Dermis microvascular lymphatic vessel endothelial cell (primary cell): ENCODE measurements at regions not wholly inside any gene's neighbourhood (a gene's known extent, or its start where the extent isn't known, plus 50 kb on each side); places are given as distances from the start of the nearest gene placed in this dataset.
"Not testable (repeated sequence)": the region's sequence is repeated elsewhere in the genome, so short reads cannot be mapped to it uniquely, and the experiment has no call there.

ENCODE experiments used
- DNase-seq, 2 donors: peaks; one replicate each; pipeline versions ENCODE4 v3.0.0 to v3.0.0-alpha.2; 2010; ENCODE audit warnings: low read depth in 2 of 2

GRCh38 chr11:97854357-97854756 lies 1166.4 kb upstream of the CNTN5 start:
- DNase-seq = no peak

- no peak for DNase-seq
Observed at GRCh38 chr11:97854877-97855276, 1165.9 kb upstream of the CNTN5 start.

- DNase-seq = no peak
Observed at GRCh38 chr11:97856666-97857065, 1164.1 kb upstream of the CNTN5 start.

GRCh38 chr11:97860237-97860636 lies 1160.5 kb upstream of the CNTN5 start:
- no peak for DNase-seq

- no peak for DNase-seq
Observed at GRCh38 chr11:97862021-97862420, 1158.7 kb upstream of the CNTN5 start.

GRCh38 chr11:97865424-97866012 lies 1155.2 kb upstream of the CNTN5 start:
- DNase-seq = no peak

GRCh38 chr11:97871816-97872215 lies 1148.9 kb upstream of the CNTN5 start:
- DNase-seq = no peak

- no peak for DNase-seq
Observed at GRCh38 chr11:97880209-97880608, 1140.5 kb upstream of the CNTN5 start.

GRCh38 chr11:97883086-97883485 lies 1137.7 kb upstream of the CNTN5 start:
- peak in 1 of 2 donors; percentile 76 for DNase-seq

- no peak for DNase-seq
Observed at GRCh38 chr11:97888641-97889040, 1132.1 kb upstream of the CNTN5 start.

- DNase-seq = no peak
Observed at GRCh38 chr11:97890466-97890865, 1130.3 kb upstream of the CNTN5 start.

- no peak for DNase-seq
Observed at GRCh38 chr11:97893612-97894011, 1127.1 kb upstream of the CNTN5 start.

GRCh38 chr11:97894978-97895377 lies 1125.8 kb upstream of the CNTN5 start:
- DNase-seq = no peak

GRCh38 chr11:97895572-97895971 lies 1125.2 kb upstream of the CNTN5 start:
- DNase-seq = no peak

- no peak for DNase-seq
Observed at GRCh38 chr11:97902828-97903227, 1117.9 kb upstream of the CNTN5 start.

- DNase-seq = no peak
Observed at GRCh38 chr11:97905101-97905500, 1115.6 kb upstream of the CNTN5 start.

- no peak for DNase-seq
Observed at GRCh38 chr11:97905671-97906070, 1115.1 kb upstream of the CNTN5 start.

- DNase-seq = no peak
Observed at GRCh38 chr11:97908354-97908753, 1112.4 kb upstream of the CNTN5 start.

- DNase-seq = no peak
Observed at GRCh38 chr11:97909614-97910399, 1110.9 kb upstream of the CNTN5 start.

- DNase-seq = no peak
Observed at GRCh38 chr11:97912629-97913028, 1108.1 kb upstream of the CNTN5 start.

- not testable (repeated sequence) for DNase-seq
Observed at GRCh38 chr11:97922933-97923332, 1097.8 kb upstream of the CNTN5 start.

GRCh38 chr11:97934572-97935208 lies 1086.1 kb upstream of the CNTN5 start:
- no peak for DNase-seq

GRCh38 chr11:97937501-97937900 lies 1083.2 kb upstream of the CNTN5 start:
- DNase-seq = no peak
